ENCODE measurements at regions not wholly inside any gene's neighbourhood (a gene's known extent, or its start where the extent isn't known, plus 50 kb on each side); places are given as distances from the start of the nearest gene placed in this dataset.

DNA sequence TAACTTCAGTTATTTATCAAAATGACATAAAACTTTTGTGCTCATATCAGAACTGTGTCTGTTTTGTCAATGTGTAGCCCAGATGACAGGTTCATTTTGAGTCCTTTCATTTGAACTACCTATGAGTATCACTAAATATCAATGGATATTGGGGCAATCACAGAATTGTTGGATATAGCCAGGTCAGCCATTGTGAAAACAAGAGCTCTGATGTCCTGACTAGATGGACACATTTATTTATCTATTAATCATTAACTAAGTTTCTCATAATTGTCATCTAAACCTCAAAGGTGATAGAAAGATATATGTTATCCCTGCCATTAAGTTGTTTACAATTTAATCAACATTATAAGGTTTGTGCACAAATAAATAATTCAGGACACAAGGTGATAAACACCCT lies 638.3 kb upstream of the GRIA3 start:
- no peaks in the 10 kb centered on the region for H3K27me3 ChIP-seq (replicated peaks; ENCODE audit: control insufficient read depth, insufficient read depth, low read length)
- CTCF ChIA-PET, result no interaction called here
- no peaks in the 10 kb centered on the region for H3K9me3 Mint-ChIP-seq (ENCODE audit: unreplicated experiment)
- no peaks in the 10 kb centered on the region for H3K36me3 Mint-ChIP-seq (ENCODE audit: insufficient read depth, unreplicated experiment)
- H3K27ac Mint-ChIP-seq (ENCODE audit: unreplicated experiment), result no peak overlapping the region
- DNase-seq, result no peak
- POLR2A ChIA-PET, result no interaction called here
- H3K36me3 ChIP-seq (ENCODE audit: control insufficient read depth, insufficient read depth, low read length), result no peaks in the 10 kb centered on the region
- TF ChIP-seq, protein P1, sequence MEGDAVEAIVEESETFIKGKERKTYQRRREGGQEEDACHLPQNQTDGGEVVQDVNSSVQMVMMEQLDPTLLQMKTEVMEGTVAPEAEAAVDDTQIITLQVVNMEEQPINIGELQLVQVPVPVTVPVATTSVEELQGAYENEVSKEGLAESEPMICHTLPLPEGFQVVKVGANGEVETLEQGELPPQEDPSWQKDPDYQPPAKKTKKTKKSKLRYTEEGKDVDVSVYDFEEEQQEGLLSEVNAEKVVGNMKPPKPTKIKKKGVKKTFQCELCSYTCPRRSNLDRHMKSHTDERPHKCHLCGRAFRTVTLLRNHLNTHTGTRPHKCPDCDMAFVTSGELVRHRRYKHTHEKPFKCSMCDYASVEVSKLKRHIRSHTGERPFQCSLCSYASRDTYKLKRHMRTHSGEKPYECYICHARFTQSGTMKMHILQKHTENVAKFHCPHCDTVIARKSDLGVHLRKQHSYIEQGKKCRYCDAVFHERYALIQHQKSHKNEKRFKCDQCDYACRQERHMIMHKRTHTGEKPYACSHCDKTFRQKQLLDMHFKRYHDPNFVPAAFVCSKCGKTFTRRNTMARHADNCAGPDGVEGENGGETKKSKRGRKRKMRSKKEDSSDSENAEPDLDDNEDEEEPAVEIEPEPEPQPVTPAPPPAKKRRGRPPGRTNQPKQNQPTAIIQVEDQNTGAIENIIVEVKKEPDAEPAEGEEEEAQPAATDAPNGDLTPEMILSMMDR (IDR thresholded peaks at IDR 0.05; ENCODE audit: insufficient read depth in 1 of 2, low read depth in 1 of 2, low read length in 1 of 2, severe bottlenecking in 1 of 2, unreplicated experiment in 1 of 2), result no peak
- H3K4me3 Mint-ChIP-seq (ENCODE audit: unreplicated experiment), result no peak overlapping the region
- no TSS peak for BruUV-seq (replicated peaks)
- H3K9me3 ChIP-seq, result no peaks in the 10 kb centered on the region
- H3K4me1 ChIP-seq, result no peaks in the 10 kb centered on the region
- H3K4me3 ChIP-seq (ENCODE audit: low read depth, low read length), result no peak overlapping the region
- intact Hi-C loops (cut with micrococcal nuclease; ENCODE audit: unreplicated experiment), result no loop called here
- no peaks in the 10 kb centered on the region for H3K27me3 Mint-ChIP-seq (ENCODE audit: insufficient read depth, unreplicated experiment)
- H3K4me1 Mint-ChIP-seq (ENCODE audit: low read depth, unreplicated experiment), result no peaks in the 10 kb centered on the region

DNA sequence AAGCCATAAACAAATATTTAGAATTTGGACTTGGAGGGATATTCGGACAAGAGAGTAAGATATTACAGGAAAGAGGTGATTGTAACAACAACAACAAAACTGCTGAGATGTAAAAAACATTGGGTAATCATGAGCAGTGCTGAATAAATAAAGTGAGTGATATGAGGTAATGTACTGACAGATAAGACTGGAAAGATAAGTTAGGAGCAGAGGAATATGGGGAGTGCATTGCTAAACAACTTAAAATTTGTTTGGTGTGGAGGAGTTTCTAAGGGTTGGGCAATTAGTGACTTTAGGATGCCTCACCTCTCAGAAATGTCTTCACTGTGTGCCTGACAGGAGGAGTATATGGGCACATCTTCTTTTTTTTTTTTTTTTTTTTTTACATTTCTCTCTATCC lies 637.8 kb upstream of the GRIA3 start:
- no peaks in the 10 kb centered on the region for H3K9me3 Mint-ChIP-seq (ENCODE audit: unreplicated experiment)
- no peak for DNase-seq
- H3K27ac Mint-ChIP-seq (ENCODE audit: unreplicated experiment), result no peak overlapping the region
- Histone ChIP-seq H3K27me3 (replicated peaks; ENCODE audit: control insufficient read depth, insufficient read depth, low read length) (no peaks in the 10 kb centered on the region), H3K9me3 (no peaks in the 10 kb centered on the region), H3K36me3 (ENCODE audit: control insufficient read depth, insufficient read depth, low read length) (no peaks in the 10 kb centered on the region), H3K4me3 (ENCODE audit: low read depth, low read length) (no peak overlapping the region), H3K4me1 (no peaks in the 10 kb centered on the region)
- H3K36me3 Mint-ChIP-seq (ENCODE audit: insufficient read depth, unreplicated experiment), result no peaks in the 10 kb centered on the region
- POLR2A ChIA-PET, result no interaction called here
- CTCF ChIA-PET, result no interaction called here
- no TSS peak for BruUV-seq (replicated peaks)
- H3K4me1 Mint-ChIP-seq (ENCODE audit: low read depth, unreplicated experiment), result no peaks in the 10 kb centered on the region
- no peaks in the 10 kb centered on the region for H3K27me3 Mint-ChIP-seq (ENCODE audit: insufficient read depth, unreplicated experiment)
- TF ChIP-seq, protein P1 (IDR thresholded peaks at IDR 0.05; ENCODE audit: insufficient read depth in 1 of 2, low read depth in 1 of 2, low read length in 1 of 2, severe bottlenecking in 1 of 2, unreplicated experiment in 1 of 2), result no peak
- intact Hi-C loops (cut with micrococcal nuclease; ENCODE audit: unreplicated experiment), result no loop called here
- no peak overlapping the region for H3K4me3 Mint-ChIP-seq (ENCODE audit: unreplicated experiment)

DNA sequence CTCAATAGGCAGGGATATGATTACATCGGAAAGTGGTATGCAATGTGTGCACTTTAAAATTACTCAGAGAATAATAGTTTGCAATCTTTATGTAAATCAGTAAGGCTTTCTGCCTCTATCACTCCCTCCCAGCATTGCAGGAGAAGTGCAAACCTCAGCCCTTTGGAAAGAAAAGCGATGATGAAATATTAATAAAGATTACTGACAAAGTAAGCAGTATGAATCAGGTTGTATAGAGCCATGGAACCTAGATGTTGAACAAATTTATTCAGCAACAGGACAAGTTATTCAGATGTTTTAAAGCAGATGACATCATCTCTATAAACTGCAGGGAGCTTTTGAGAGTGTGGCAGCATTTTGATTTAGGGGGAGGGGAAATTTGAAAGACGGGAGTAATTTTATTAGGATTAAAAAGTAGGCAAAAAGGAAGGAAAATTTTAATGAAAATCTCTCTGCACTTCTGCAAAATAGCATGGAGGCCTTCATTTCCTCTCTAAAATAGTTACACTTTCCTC lies 631.7 kb upstream of the GRIA3 start:
- Histone ChIP-seq H3K27me3 (replicated peaks; ENCODE audit: control insufficient read depth, insufficient read depth, low read length) (no peaks in the 10 kb centered on the region), H3K36me3 (ENCODE audit: control insufficient read depth, insufficient read depth, low read length) (no peaks in the 10 kb centered on the region), H3K9me3 (no peaks in the 10 kb centered on the region), H3K4me1 (no peaks in the 10 kb centered on the region), H3K4me3 (ENCODE audit: low read depth, low read length) (no peak overlapping the region)
- no TSS peak for BruUV-seq (replicated peaks)
- H3K27me3 Mint-ChIP-seq (ENCODE audit: insufficient read depth, unreplicated experiment), result no peaks in the 10 kb centered on the region
- H3K36me3 Mint-ChIP-seq (ENCODE audit: insufficient read depth, unreplicated experiment), result no peaks in the 10 kb centered on the region
- no peak overlapping the region for H3K4me3 Mint-ChIP-seq (ENCODE audit: unreplicated experiment)
- ChIA-PET CTCF (no interaction called here), POLR2A (no interaction called here)
- H3K4me1 Mint-ChIP-seq (ENCODE audit: low read depth, unreplicated experiment), result no peaks in the 10 kb centered on the region
- H3K27ac Mint-ChIP-seq (ENCODE audit: unreplicated experiment), result no peak overlapping the region
- H3K9me3 Mint-ChIP-seq (ENCODE audit: unreplicated experiment), result peaks cover 18% of the 10 kb centered on the region
- no peak for DNase-seq
- intact Hi-C loops (cut with micrococcal nuclease; ENCODE audit: unreplicated experiment), result no loop called here
- TF ChIP-seq, protein P1 (IDR thresholded peaks at IDR 0.05; ENCODE audit: insufficient read depth in 1 of 2, low read depth in 1 of 2, low read length in 1 of 2, severe bottlenecking in 1 of 2, unreplicated experiment in 1 of 2), result no peak

Data from Caco-2 (cell line).